SK-N-SH (cell line): ENCODE measurements at regions not wholly inside any gene's neighbourhood (a gene's known extent, or its start where the extent isn't known, plus 50 kb on each side); places are given as distances from the start of the nearest gene placed in this dataset.

ENCODE experiments used
- CHD2 ChIP-seq: fragments of 150-350 bp; IDR thresholded peaks from 2 replicates; pipeline ENCODE4 v1.6.1; 2018; ENCODE audit warnings: low read length; ENCODE audit not compliant: partially characterized antibody
- CTCF ChIP-seq: fragments of 200-600 bp; sonication (generic); IDR thresholded peaks from 2 replicates; pipeline ENCODE4 v1.6.1; 2017; ENCODE audit warnings: antibody characterized with exemption, mild to moderate bottlenecking, moderate library complexity
- EZH2phosphoT487 ChIP-seq: fragments of 200-600 bp; sonication (generic); IDR thresholded peaks from 2 replicates; pipeline ENCODE4 v1.6.1; 2017; ENCODE audit warnings: low read depth, mixed run types, mild to moderate bottlenecking, antibody characterized with exemption, moderate library complexity, borderline replicate concordance
- JUND ChIP-seq: IDR thresholded peaks from 2 replicates; pipeline ENCODE4 v1.4.0; 2012
- POLR2AphosphoS5 ChIP-seq: IDR thresholded peaks from 2 replicates; pipeline ENCODE4 v1.6.1; 2012; ENCODE audit warnings: low read depth, low read length
- REST ChIP-seq: IDR thresholded peaks from 2 replicates; pipeline ENCODE4 v1.6.1; 2012; ENCODE audit warnings: mild to moderate bottlenecking, low read depth, low read length, moderate library complexity
- RFX5 ChIP-seq: IDR thresholded peaks from 2 replicates; pipeline ENCODE4 v1.6.1; 2012; ENCODE audit warnings: mild to moderate bottlenecking, improper control_type of control experiment, low read length
- RXRA ChIP-seq: IDR thresholded peaks from 2 replicates; pipeline ENCODE4 v1.4.0; 2012; ENCODE audit warnings: low read depth, mild to moderate bottlenecking, borderline replicate concordance
- SMC3 ChIP-seq: IDR thresholded peaks from 2 replicates; pipeline ENCODE4 v1.6.1; 2012; ENCODE audit warnings: low read depth, low read length, improper control_type of control experiment

- TF ChIP-seq CTCF (no peak), POLR2AphosphoS5 (no peak), CHD2 (no peak), EZH2phosphoT487 (no peak), RFX5 (no peak), SMC3 (no peak), JUND (no peak), REST (no peak), RXRA (no peak)
Measured at GRCh38 chr4:131257241-131257640, 1891.9 kb upstream of the PCDH10 start.
